Activated T-helper 9 cell treated with anti-CD3 and anti-CD28 coated beads, Interleukin-2, amount 50 U/mL, for 16 hours (primary cell): ENCODE measurements at regions not wholly inside any gene's neighbourhood (a gene's known extent, or its start where the extent isn't known, plus 50 kb on each side); places are given as distances from the start of the nearest gene placed in this dataset.

Experiments
- DNase-seq: peaks from one replicate; pipeline ENCODE4 v3.0.0-alpha.2; 2020; ENCODE audit warnings: low read depth

DNA sequence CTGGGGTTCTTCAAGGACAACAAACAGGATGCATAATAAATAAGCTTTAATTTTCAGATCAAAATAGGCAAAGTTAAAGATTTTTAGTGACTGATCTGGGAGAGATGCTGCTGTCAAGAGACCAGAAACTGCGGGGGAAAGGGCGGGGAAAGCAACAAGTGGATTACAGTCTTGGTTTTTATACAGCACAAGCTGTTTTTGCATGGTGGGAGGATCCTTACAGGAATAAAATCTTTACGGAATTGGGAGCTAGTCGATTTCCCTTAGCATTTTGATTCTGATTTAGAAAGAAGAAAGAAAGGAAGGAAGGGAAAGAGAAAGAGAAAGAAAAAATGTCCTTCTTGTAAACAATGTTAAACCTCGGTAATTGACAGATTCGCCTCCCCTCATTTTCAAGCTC is 242.3 kb upstream of the SP8 start:
- no peak for DNase-seq

DNA sequence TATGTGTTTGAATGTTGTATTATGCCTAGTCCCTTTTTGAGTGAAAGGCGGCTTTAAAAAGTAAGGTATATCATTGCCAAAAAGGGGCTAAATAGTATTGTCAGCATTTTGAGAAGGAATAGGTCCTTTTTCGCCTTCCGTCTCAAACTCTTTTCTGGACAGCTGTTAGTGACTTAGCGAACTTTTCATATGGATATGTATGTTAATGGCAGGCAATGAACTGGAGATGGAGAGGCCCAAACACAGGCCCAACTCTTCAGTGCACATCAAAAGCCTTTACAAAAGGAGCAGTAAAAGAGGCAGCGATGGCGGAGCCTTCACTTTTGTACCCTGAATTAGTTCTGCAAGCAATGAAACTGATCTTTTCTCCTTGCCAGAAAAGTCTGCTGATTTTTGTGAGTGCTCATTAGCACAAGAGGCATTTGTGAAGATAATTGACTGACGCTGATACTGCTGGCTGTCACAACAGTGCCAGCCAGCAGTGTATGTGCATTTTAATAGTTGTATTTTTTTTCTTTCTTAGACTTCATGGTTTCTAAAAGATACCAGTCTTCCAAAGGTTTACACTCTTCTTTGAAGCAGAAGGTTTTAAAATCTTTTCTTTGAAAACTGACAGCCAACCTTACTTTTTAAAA is 243.7 kb upstream of the SP8 start:
- DNase-seq, result no peak

DNA sequence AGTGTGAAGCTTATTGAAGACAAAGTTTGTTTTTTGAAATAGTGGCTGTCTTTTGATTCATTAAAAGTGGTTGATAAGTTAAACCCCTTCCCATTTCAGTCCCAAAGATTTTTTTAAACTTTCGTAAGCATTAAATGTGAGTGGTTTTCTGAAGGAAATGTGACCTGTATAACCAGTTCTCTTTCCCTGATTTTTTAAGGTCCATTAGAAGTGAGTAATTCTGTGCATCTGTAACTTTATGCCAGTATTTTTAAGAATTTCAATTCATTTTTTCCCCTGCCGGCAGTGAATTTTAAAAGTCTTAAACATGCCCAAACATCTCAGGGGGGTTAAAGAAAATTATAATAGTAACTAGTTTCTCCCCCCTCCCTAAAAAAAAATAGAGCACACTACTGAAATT is 254.6 kb upstream of the SP8 start:
- no peak for DNase-seq

DNA sequence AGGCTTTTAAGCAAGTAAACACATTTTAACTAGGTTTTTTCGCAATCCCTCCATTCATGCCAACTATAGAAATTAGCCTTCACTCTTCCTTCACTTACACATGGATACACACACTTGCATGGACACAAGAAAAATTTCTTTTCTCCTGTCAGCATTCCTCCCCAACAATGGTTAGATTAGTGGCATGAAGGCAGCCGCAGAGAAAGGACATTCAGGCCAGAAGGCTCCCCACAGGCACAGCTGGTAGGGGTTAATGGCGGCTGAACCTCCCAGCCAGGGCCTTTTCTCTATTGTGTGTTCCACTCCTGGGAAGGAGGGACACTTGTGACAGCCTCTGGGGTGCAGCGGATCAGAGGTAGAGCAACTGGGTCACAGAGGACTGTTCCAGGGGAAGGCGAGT is 255.0 kb upstream of the SP8 start:
- DNase-seq, result no peak

DNA sequence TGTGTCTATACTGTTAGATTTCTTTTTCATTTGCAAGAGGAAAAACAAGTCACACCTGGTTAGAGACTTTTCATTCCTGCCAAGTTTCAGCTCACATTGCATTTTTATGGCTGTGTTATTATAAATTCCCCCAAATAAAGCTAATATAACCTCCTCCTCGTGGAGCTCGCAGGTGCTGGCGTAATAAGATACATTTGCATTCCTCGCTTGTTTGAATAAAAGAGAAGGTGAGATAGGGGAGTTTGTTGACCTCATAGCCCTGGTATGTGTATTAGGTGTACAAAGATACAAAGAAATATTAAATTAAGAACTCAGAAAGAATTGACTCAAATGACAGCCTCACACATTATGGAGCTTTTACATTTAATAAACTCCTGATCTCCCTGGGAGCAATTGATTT is 257.7 kb upstream of the SP8 start:
- no peak for DNase-seq

DNA sequence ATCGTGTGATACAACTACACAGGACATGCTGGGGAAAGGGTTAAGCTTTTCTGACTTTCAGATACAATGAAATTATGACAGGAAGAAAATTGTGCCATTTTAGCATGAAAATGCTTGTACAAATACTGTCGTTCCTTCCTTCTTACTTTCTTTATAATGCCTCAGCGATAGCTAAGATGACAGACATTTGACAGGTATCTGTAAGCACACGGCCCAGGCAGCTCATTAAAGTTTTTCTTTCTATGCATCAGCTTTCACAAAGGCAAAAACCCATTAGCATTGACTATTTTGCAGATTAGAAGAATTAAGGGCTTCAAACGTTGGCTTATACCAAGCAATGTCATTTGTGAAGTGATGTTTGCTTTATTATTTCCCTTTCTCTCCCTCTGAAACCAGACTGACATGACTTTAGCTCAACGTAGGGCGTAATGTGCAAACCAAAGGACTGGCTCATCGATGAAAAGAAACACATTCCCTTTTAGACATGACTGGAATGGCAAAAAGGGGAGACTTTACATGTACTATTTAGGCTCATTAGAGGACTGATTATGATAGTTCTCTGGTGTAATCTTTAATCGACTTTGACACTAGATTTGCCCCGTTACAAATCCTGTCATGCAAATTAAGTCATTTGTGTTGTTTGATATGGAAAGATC is 258.4 kb upstream of the SP8 start:
- no peak for DNase-seq

DNA sequence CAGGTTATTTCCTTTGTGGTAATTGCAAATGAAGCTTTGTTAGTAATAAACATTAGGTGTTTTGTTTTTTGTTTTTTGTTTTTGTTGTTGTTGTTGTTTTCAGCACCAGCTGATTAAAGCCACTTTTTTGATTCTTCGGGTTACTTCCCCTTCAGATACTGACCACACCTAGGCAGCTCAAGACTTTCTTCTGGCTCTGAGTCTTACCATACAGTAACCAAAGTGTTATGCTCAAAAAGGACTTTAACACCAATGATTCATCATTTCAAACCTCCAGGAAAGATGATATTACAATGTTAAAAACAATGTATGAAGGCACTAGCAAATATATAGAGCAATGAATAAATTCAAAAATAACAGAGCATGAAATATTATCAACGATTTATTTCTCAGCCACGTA is 265.2 kb upstream of the SP8 start:
- DNase-seq, result no peak

DNA sequence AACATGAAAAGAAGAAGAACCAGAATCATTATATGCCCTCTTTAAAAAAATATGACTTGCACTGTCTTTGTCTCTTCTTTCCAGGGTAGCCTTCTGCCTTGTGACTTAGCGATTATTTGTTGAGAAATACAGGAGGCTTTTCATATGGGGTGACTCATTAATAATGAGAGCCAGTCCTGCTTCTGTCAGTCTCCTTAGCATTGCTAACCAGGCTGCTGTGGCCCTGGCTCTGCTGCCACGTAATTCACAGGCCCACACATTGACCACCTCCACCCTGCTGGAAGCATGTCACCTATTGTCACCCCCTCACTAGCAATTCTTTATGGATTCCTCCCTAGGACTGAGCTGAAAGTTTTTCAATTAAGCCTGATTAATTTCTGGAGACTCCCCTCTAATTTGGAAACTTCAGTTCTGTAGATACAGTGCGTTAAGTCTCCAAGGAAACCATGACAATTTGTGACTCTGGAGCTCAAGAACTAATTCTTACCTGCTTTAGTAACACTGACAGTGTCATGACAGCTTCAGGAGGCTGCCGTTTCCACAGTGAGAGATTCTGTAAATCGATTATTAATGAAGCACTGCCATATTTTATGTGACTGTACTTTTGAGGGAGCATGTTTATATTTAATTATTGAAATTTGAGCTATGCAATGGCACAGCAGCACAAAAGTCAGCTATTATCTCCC is 267.9 kb upstream of the SP8 start:
- DNase-seq, result no peak

DNA sequence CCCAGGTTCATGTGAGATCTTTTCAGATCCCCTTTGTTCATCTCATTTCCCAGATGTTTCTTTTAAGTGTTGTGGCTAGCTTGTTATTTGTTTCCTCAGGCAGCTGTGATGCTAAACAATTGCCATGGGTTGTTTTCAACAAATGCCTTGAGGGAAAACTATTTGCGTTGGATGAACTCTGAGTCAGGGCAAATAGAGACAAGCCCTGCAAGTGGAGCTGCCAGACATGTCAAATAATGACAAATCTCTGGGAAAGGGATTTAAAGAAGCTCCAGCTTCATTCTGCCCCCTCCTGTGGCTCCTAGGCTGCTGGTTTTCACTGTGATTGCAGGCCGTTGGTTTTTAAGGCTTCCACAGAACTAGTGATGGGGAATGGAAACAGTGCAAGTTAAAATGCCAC is 272.4 kb upstream of the SP8 start:
- DNase-seq, result no peak

DNA sequence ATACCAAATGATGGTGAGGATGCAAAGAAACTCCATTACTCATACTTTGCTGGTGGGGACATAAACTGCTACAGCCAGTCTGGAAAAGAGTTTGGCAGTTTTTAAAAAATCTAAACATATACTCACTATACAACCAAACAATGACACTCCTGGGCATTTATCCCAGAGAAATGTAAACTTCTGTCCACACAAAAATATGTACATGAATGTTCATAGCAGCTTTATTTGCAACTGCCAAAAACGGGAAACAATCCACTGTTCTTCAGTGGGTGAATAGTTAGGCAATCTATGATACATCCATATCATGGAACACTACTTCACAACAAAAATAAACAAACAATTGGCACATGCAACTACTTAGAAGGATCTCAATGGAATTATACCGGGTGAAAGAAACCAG is 276.4 kb upstream of the SP8 start:
- no peak for DNase-seq

DNA sequence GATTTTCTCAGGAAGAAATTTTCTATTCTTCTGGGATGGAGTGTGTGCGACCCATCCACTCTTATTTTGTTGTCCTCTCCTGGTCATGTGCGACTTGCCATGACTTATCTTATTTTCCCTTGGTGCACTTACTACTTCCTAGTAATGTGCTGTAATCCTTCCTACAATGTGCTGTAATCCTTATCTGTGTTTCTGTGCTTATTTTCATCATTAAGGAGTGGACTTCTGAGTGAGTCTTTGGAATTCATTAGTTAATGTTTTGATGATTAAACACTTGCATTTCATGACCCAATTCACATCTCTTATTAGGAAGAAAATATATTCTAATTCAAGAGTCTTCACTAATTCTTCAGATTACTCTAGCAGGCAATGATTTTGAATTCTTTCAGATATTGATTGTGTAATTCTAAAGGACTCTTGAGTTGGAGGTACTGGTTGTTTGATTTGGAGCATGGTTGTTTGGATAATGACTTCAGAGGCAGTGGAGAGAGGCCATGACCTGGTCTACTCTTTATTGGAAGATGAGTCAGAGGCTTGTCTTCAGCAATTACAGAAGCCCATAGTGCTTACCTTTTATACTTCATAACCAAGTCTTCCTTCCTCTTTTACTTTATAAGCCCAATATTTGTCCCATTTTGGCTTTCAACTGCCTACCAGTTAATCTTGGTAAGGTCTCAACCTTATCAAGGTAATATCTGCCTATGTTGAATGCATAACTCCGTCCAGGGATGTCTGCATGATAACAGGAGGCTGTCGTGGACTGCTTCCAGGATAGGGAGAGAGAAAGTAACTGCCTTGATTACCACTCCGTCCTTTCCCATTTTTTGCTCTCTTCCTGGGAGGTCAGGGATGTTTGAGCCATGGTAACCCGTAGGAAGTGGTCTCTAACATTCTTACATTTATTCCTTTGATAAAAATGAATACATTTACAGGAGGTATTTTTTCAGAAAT is 278.3 kb upstream of the SP8 start:
- no peak for DNase-seq

DNA sequence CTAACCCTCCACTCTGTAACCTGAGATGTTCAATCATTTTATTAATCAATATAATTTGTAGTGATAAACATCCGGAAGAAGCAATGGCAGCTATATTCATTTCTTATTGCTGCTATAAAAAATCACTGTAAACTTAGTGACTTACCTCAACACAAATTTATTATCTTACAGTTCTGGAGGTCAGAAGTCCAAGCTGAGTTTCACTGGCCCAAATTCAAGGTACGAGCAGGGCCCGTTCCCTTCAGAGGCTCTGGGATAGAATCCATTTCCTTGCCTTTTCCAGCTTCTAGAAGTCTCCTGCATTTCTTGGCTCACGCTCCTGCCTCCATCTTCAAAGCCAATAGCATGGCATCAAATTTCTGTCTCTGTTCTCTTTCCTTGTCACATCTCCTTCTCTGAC is 279.5 kb upstream of the SP8 start:
- no peak for DNase-seq

DNA sequence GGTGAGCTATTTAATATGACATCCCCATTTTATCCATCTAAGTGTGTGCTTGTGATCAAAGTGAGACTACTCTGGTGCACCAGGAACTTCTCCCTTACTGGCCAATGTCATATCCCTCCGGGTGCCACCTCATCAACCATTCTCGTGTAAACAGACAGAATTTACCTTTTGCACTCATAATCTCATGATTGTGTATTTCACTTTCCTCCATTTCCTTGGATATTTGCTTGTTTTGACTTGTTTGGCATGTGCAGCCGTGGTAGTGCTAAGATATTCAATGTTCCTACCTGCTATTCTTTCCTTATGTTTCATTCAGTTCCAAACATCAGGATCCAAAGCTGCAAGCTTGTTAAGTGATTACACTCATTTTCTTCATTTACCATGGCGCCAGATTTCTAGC is 280.5 kb upstream of the SP8 start:
- DNase-seq, result no peak

DNA sequence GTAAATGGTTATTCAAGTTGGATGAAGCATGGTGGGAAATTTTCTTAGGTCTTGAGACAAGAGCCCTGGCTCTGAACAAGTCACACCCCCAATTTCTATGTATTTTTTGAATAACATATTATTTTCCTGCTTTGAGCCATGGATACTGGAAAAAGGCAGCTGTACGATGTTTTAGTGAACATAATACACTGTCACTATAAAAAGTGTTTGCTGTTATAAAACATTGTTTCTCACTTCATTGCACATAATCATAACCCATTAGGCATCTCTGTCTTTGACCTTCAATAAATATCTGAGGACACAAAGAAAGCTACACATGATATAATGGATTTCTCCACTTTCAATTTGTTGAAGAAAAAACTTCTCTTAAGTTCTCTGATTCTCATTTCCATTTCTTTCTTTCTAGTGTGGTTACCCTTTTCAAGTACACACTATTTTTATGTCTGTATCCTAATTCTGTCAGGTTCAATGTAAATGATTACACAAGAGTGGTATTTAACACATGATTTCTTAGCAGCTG is 283.9 kb upstream of the SP8 start:
- DNase-seq, result no peak

DNA sequence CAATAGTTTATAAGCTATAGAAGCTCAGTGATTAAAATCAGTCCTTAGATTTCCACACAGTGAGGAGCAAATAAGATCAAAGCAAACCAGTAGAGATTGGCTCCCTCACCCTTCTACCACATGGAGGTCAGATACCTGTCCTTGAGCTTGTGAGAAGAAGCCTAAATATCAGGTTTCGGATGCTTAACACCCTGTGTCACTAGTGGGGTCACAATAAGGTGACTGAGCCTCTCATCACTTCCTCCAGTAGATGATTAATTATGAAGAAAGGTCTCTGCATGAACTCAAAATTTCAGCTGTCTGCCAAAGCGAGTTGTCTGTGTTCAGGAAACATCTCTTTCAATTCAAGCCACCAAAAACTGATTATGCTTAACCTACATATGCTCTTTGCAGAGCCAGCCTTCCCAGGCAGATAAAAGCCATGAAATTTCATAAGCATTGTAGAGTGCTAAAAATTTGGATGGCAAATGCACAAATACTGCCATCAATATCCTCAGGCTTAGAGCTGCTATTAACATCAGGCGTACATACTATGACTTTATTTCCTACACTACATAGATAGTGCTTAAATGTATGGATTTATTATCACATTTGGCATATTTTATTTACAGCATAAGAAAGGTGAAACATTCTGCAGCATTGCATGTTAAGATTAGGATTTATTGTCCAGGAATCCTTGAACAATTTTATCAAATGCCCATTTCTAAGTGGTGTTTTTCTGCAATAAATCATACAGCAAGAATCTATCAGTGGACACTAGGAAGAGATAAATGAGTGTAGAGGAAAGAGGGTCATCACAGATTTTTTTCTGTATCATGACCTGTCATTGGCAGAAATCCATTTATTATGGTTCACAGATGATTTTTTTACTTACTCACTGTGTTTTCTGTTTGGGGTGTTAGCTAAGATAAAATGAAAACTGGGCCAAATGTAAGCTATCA is 285.1 kb upstream of the SP8 start:
- no peak for DNase-seq

DNA sequence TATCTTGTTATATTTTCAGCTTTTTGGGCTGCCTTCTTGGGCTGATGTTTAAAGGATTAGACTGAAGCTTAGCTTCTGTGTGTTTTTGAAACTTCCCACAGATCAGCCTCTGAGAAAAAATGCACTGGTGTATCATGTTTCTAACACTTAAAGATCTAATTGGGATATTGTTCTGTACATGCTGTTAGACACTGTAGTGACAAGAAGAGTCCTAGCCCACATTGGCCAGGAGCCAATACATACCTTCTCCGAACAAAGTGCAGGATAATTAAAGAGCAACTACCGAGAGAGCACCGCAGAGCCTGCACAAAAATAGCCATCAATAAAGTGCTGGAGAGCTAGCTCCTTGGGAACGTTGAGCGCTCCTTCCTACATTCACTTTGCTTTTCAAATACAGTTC is 289.4 kb upstream of the SP8 start:
- no peak for DNase-seq

DNA sequence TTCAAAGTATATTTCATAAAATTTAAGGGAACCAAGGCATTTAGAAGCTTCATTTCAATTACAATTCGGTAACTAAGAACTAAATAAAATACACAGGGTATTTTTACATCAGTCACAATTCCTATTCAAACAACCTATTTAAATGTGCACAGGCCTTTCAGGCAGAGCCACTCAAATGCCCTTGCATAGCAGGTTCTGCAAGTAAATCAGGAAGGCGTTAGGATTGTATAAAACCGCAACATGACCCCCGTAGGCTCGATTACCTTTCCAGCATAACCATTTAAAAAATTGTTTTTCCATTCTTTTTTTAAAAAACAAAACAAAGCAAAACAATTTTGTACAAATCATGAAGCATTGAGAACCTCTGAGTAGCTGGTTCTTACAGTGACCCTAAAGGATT is 289.9 kb upstream of the SP8 start:
- DNase-seq, result no peak

DNA sequence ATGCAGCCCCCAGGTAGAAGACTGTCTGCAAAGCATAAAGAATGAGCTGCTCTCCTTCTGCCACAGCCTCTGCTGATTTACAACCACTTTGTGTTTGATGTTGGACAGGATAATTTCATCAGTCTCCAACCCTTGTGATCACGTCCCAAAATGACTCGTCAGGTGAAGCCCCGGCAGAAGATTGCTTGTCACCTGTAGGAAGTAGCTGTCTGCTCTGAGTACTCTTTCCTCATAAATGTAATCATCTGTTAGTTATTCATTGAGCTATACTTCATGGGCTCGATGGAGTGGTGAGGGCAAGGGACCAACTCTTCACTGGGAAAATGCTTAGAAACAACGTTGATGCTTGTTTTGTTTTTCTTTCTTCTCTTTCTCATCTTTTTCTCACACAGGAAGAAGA is 290.9 kb upstream of the SP8 start:
- DNase-seq, result no peak

DNA sequence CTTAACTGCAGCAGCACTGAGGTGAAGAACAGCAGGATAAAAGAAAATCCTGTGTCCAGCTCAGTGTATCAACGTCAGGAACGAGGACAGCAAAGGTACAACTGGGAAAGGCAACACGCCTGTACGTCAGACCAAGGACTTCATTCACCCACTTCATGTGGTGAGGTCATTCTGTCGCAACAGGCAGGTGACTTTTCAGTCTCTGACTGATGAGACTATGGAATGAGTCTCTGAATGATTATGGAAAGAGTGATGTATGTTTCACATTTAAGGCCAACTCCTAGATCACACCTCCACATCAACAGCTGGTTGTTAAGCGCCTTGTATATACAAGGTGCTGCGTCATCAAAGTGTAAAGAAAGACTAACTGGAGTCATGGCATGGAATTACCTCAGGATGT is 297.6 kb upstream of the SP8 start:
- no peak for DNase-seq

DNA sequence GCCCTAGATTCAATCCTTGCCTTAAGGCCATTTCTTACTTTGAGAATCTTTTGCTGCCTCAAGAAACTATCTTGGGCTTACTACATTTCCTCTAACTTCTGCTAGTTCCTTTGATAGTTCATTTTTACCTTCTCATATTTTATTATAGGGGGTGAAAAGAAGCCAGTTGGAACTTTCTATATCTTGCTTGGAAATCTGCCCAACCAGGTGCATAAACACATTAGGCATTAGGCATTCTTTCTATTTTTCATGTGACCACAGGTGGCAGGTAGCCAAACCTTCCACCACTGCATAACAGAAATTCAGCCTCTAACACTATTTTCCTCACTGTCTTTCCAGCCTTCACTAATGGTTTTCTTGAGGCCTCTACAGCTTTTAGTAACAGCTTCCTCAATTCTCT is 300.0 kb upstream of the SP8 start:
- no peak for DNase-seq

DNA sequence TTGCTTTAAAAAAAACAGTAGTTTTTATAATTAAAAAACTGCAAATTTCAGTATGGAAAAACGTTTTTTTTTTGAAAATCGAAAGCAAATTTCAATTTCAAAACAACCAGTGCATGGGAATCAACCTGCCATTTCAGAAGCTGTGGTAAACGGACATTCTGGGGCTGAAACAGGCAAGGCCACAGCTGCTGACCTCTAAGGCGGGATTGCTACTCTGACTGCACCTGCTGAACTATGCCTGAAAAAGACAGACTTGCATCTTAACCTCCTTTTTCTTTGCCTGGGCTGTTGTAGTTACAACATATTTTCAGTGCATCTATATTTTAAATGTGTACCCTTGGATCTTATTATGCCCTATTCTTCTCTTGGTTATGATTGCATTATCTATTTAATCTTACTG is 303.0 kb upstream of the SP8 start:
- no peak for DNase-seq
